ENCODE measurements at regions not wholly inside any gene's neighbourhood (a gene's known extent, or its start where the extent isn't known, plus 50 kb on each side); places are given as distances from the start of the nearest gene placed in this dataset.
A peak's percentile ranks its signal among the peaks of the same experiment; 100 is the strongest.

DNA sequence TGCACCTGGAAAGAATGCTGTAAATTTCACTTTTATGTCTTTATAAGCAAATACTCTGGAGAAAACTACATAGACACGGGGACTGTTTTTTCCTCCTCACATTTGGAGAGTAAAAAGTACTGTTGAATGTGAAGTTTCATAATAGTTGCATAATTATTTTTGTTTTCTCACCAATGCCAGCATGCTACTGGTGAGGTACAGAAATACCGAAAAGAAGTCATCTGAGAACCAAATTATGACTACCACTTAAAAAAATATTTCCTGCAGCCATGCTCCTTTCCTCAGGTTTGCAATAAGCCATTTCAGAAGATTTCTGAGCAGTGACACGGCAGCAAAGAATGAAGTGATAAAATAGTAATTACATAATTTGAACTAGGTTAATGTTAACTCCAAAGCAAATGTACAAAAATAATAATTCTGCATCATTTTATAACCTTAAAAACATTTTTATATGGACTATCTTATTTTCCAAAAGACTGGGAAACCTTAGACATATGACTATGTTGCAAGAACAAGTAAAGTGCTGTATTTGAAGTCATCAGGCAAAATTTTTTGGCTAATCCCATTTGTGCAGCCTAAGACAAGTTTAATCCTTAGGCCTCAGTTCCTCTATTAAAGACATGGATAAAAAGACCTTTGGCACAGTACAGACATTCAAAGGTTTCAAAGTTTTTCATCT is 144.7 kb downstream of the PCSK1 start:
- DNase-seq (ENCODE audit: low read depth), result no peak
- H3K4me3 ChIP-seq (ENCODE audit: low read depth, low read length), result no peak overlapping the region

- no peak for DNase-seq (ENCODE audit: low read depth)
- no peak overlapping the region for H3K4me3 ChIP-seq (ENCODE audit: low read depth, low read length)
Observed at GRCh38 chr5:96287136-96287535, 145.9 kb downstream of the PCSK1 start.

DNA sequence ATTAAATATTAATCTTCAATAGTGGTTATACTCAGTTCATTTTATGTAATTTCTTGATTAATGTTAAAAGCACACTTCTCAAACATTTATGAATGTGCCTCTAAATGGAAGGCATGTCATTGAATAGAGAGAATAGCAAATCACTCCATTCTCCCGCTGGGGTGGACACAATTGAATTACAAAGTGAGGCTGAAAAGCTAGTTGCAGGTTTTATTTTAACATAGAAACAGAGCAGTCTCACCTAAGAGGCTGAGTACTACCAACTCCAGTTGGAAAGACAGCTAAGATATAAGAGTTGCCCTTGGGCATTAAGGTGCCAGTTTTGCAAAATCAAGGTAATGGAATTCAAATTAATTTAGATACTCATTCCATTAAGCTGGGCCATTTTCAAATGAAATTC is 147.2 kb downstream of the PCSK1 start:
- DNase-seq (ENCODE audit: low read depth), result no peak
- H3K4me3 ChIP-seq (ENCODE audit: low read depth, low read length), result no peak overlapping the region

DNA sequence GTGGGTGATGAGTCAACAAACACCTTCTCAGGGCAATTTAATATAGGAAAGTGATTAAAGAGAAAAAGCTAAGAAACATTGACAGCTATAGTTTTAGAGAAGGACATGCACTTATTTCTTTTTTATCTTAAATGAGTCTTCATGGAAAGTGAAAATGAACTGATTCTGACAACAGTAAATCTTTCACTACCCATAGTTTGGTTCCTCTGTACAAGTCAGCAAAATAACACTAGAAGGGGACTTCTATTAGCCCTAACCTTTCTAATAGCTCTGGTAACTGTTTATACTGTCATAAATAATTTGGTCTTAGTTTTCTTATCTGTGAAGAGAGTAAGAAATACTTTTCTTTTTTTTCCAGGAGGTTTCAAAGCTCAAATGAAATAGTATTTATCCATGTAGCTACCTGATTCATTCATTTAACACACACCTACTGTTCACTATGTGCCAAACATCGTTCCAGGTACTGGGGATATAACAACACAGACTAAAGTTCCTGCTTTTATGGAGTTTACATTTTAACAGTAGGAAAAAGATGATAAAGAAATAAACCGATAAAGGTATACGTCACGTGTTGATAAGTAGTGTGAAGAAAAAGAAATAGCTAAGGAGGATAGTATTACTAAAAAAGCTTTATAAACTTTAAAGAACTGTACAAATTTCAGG is 148.2 kb downstream of the PCSK1 start:
- DNase-seq (ENCODE audit: low read depth), result no peak
- H3K4me3 ChIP-seq (ENCODE audit: low read depth, low read length), result no peak overlapping the region

- DNase-seq (ENCODE audit: low read depth), result no peak
- H3K4me3 ChIP-seq (ENCODE audit: low read depth, low read length), result no peak overlapping the region
Observed at GRCh38 chr5:96283589-96283988, 149.5 kb downstream of the PCSK1 start.

- DNase-seq (ENCODE audit: low read depth), result no peak
- no peak overlapping the region for H3K4me3 ChIP-seq (ENCODE audit: low read depth, low read length)
Observed at GRCh38 chr5:96282020-96282419, 151.0 kb downstream of the PCSK1 start.

- H3K4me3 ChIP-seq (ENCODE audit: low read depth, low read length), result no peak overlapping the region
- no peak for DNase-seq (ENCODE audit: low read depth)
Observed at GRCh38 chr5:96280946-96281393, 152.1 kb downstream of the PCSK1 start.

- H3K4me3 ChIP-seq (ENCODE audit: low read depth, low read length), result no peak overlapping the region
- DNase-seq (ENCODE audit: low read depth), result no peak
Observed at GRCh38 chr5:96279801-96280542, 153.1 kb downstream of the PCSK1 start.

DNA sequence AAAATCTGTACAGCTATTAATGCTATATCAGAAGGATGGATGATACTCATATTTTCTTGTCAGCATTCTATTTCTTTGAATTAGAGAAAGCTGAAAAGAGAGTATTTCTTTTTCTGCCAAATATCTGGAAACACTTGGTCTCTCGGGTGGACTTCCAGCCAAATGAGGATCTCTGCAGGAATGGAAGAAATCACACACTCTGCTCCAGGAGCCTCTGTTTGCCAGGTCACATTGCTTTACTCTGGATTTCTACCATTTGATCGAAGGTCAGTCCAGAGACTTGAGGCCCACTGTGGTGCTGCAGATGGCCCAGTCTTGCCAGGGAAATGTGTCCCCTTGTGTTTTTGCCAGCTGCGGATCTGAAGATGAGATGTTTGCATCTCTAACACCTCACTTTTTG is 154.1 kb downstream of the PCSK1 start:
- no peak for DNase-seq (ENCODE audit: low read depth)
- H3K4me3 ChIP-seq (ENCODE audit: low read depth, low read length), result no peak overlapping the region

DNA sequence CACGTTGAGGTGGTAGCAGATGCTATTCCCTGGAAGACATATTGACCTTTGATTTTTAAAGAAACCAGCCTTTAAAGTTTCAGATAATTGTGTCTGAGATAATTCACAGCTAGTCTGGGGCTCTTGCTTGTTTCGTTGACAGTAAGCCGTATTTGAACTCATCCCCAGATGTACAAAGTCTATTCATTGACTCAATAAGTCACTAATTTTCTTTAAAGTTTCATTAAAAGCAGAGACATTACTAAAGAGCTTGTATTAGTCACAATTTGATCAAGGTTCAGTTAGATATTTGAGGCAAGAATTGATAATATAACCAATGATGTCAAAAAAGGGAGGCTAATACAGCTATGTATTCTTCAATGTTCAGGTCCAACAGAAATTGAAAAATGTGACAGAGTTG is 158.0 kb downstream of the PCSK1 start:
- no peak overlapping the region for H3K4me3 ChIP-seq (ENCODE audit: low read depth, low read length)
- DNase-seq (ENCODE audit: low read depth), result no peak

DNA sequence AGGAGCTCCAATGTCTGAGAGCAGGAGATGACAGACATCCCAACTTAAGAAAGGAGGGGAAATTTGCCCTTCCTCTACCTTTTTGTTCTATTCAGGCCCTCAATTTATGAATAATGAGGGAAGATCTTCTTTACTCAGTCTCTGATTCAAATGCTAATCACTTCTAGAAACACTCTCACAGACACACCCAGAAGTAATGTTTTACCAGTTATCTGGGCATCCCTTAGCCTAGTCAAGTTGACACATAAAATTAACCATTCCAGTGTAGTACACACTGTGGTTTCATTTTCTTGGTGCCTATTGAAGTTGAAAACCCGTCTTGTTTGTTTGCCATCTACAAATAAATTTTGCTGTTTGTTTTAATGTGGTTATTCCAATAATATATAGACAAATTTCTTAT is 167.6 kb downstream of the PCSK1 start:
- H3K4me3 ChIP-seq (ENCODE audit: low read depth, low read length), result no peak overlapping the region
- no peak for DNase-seq (ENCODE audit: low read depth)

DNA sequence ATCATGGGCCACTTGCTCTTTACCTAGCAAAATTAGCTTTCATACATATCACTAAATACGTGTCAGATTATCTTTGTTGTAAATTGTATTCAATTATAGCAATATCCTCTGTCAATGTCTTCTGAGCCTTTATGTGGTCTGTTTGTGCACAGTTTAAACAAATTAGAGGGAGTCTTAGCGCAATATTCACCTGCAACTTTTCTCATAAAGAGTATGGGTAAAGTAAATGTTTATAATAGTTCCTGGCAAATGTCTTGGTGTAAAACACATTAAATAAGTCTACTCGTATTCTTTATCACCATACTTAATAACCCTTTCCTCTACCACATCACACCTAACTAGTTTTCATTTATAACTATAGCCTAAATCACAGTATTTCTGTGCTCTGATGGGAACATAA is 169.0 kb downstream of the PCSK1 start:
- DNase-seq (ENCODE audit: low read depth), result no peak
- no peak overlapping the region for H3K4me3 ChIP-seq (ENCODE audit: low read depth, low read length)

DNA sequence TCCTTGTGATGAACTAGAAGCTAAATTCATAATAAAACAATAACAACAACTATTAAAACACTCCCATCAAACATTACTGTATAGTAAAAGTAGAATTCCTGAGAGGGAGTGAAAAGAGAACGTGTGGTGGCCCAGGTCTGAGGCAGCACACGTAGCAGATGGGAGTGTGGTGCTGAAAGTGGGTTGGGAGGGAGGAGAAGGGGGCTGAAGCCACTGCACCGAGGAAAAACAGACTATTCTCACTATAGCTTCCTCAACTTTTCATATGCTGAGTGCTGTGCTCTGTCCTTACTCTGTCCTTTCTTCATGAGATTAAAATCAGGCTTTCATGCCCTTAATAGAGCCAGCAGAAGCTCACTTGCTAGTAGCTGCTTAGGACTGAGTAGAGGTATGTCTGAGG is 170.9 kb downstream of the PCSK1 start:
- no peak for DNase-seq (ENCODE audit: low read depth)
- no peak overlapping the region for H3K4me3 ChIP-seq (ENCODE audit: low read depth, low read length)

- DNase-seq (ENCODE audit: low read depth), result no peak
- H3K4me3 ChIP-seq (ENCODE audit: low read depth, low read length), result no peak overlapping the region
Observed at GRCh38 chr5:96260009-96260408, 173.0 kb downstream of the PCSK1 start.

- peak; percentile 50 for DNase-seq (ENCODE audit: low read depth)
- H3K4me3 ChIP-seq (ENCODE audit: low read depth, low read length), result no peak overlapping the region
Observed at GRCh38 chr5:96259151-96259772, 173.8 kb downstream of the PCSK1 start.

DNA sequence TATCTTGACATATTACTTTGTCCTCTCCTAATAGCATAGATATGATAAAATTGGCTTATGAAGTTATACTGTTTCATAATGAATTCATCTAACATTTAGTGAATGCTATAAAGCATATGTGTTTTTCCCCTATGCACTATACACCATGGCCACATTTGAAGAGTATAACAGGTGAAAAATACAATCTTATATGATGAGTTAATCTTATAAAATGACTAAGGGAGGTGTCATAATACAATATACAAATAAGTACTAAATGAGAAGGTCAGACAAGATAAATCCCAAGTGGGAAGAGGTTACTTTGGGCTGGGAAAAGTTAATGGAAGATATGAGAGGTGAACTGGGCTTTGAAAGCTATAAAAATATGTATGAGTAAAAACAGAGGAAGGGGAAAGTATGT is 174.4 kb downstream of the PCSK1 start:
- H3K4me3 ChIP-seq (ENCODE audit: low read depth, low read length), result no peak overlapping the region
- no peak for DNase-seq (ENCODE audit: low read depth)

DNA sequence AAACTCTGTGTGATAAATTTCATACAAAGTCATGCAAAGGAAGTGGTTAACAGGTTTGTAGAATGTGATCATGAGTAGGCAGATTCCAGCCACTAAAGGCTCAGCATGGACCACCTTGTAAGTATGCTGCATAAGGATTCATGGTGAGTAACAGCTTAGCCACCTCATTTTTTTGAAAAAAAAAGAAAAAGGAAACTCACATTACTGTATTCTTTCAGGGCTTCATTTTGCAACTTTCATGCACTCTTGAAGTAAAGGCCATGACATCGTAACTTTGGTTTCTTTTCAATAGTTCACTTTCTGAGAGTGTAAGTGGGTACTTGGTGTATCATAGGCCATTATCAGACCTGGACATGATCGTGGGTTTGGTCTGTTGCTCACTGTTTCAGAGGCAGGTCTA is 175.1 kb downstream of the PCSK1 start:
- peak; percentile 57 for DNase-seq (ENCODE audit: low read depth)
- H3K4me3 ChIP-seq (ENCODE audit: low read depth, low read length), result no peak overlapping the region

GRCh38 chr5:96256795-96257470 is 176.1 kb downstream of the PCSK1 start:
- no peak overlapping the region for H3K4me3 ChIP-seq (ENCODE audit: low read depth, low read length)
- DNase-seq (ENCODE audit: low read depth), result peak; percentile 66

DNA sequence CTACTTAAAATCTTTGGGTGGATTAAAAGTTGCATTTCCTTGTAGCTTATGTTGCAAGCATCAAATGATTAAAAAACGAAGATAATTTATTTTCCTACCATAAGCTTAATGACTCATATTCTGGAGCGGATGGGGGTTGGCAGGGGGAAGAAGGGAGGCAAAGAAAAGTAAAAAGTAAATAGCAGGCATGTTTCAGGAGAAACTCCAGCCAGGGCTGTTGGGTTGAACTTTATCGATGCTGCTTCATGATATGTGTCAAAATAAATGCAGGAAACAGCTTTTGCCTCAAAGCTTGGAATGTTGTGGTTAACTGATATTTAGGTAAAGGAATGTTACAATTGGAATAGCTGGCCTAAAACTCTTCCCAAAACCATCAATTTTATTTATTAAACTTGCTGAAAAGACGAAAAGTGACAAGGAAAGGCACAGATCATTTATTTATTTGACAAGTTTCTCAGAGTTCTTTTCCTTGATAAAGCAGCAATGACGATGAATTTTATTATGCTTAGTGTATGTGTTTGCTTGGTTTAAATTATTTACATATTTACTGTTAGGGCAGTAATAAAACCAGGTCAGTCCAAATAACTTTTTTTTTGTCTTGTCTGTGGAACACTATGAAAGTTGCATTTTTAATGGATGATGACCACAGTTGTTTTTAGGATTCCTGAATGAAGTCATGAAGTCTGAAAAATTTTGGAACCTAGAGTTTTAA is 177.9 kb downstream of the PCSK1 start:
- DNase-seq (ENCODE audit: low read depth), result peak; percentile 82
- H3K4me3 ChIP-seq (ENCODE audit: low read depth, low read length), result no peak overlapping the region
